ENCODE measurements at regions not wholly inside any gene's neighbourhood (a gene's known extent, or its start where the extent isn't known, plus 50 kb on each side); places are given as distances from the start of the nearest gene placed in this dataset.

GRCh38 chr1:96309783-96310182 is 411.8 kb upstream of the PTBP2 start (continued):
- TF ChIP-seq CHD7 (IDR thresholded peaks at IDR 0.05; ENCODE audit: insufficient replicate concordance, low read length) (no peak), JUND (IDR thresholded peaks at IDR 0.05; ENCODE audit: low read length) (no peak), ATF2 (IDR thresholded peaks at IDR 0.05; ENCODE audit: low read length) (no peak), EP300 (IDR thresholded peaks at IDR 0.05; ENCODE audit: borderline replicate concordance in 1 of 2, low read depth in 2 of 2, low read length in 2 of 2) (no peak)

Measured in H1 (cell line).